IMR-90 (cell line): ENCODE measurements at regions not wholly inside any gene's neighbourhood (a gene's known extent, or its start where the extent isn't known, plus 50 kb on each side); places are given as distances from the start of the nearest gene placed in this dataset.

ENCODE experiments used
- ATAC-seq: fragments of 200-7000 bp; cut with Tn5 transposase; 2 replicates; pipeline ENCODE4 v1.9.1; 2020; ENCODE audit warnings: low read depth, mild to moderate bottlenecking, moderate library complexity
- BruUV-seq: library from RNA; stranded (reverse); fragments of 400-500 nt; replicated peaks from 2 replicates; lab custom pipeline; 2021; lab: Mats Ljungman, UMichigan
- CTCF ChIA-PET: fragments of 300-600 bp; formaldehyde crosslinking; extraction: SDS; loops from one replicate; lab custom pipeline; 2021; ENCODE audit warnings: antibody characterized with exemption; lab: Yijun Ruan, JAX
- POLR2A ChIA-PET: fragments of 300-600 bp; sonication (Branson Sonifier 250); formaldehyde crosslinking; loops from one replicate; lab custom pipeline; 2022; ENCODE audit warnings: antibody characterized with exemption; ENCODE audit not compliant: unreplicated experiment; lab: Charles Lee
- DNase-seq: peaks from one replicate; pipeline ENCODE4 v3.0.0; 2013
- H2AFZ ChIP-seq: replicated peaks from 2 replicates; pipeline ENCODE3; 2013; ENCODE audit warnings: low read length, mild to moderate bottlenecking; ENCODE audit not compliant: poor library complexity
- H2AK5ac ChIP-seq: 2 replicates; pipeline ENCODE4 v1.6.1; 2013; ENCODE audit warnings: low read depth, low read length, inconsistent platforms
- H2AK9ac ChIP-seq: replicated peaks from 2 replicates; pipeline ENCODE3; 2013; ENCODE audit warnings: mild to moderate bottlenecking, low read depth, low read length, moderate library complexity; ENCODE audit not compliant: poor library complexity
- H2BK120ac ChIP-seq: 2 replicates; pipeline ENCODE4 v1.6.1; 2013; ENCODE audit warnings: low read depth, low read length, inconsistent platforms
- H2BK15ac ChIP-seq: 3 replicates; pipeline ENCODE4 v1.6.1; 2013; ENCODE audit warnings: low read depth, low read length, inconsistent platforms
- H2BK20ac ChIP-seq: 2 replicates; pipeline ENCODE4 v1.6.1; 2013; ENCODE audit warnings: low read depth, mild to moderate bottlenecking, inconsistent platforms, low read length, moderate library complexity
- H2BK5ac ChIP-seq: 2 replicates; pipeline ENCODE4 v1.6.1; 2013; ENCODE audit warnings: mild to moderate bottlenecking, low read depth, low read length, inconsistent platforms; ENCODE audit not compliant: poor library complexity, severe bottlenecking
- H3K14ac ChIP-seq: replicated peaks from 2 replicates; pipeline ENCODE4 v1.6.1; 2013; ENCODE audit warnings: low read depth, low read length, inconsistent platforms
- H3K18ac ChIP-seq: 2 replicates; pipeline ENCODE4 v1.6.1; 2013; ENCODE audit warnings: low read depth, low read length, control low read depth
- H3K23ac ChIP-seq: 2 replicates; pipeline ENCODE4 v1.6.1; 2013; ENCODE audit warnings: low read depth, low read length, inconsistent platforms
- H3K27ac ChIP-seq: 2 replicates; pipeline ENCODE4 v1.5.1; 2013; ENCODE audit warnings: mild to moderate bottlenecking, control low read depth, low read length; ENCODE audit not compliant: insufficient read depth
- H3K27me3 ChIP-seq: 2 replicates; pipeline ENCODE4 v1.6.1; 2013; ENCODE audit warnings: low read length; ENCODE audit not compliant: control insufficient read depth, insufficient read depth
- H3K36me3 ChIP-seq: 2 replicates; pipeline ENCODE4 v1.6.1; 2013; ENCODE audit warnings: low read length, mixed read lengths; ENCODE audit not compliant: control insufficient read depth, insufficient read depth
- H3K4ac ChIP-seq: 2 replicates; pipeline ENCODE4 v1.6.1; 2013; ENCODE audit warnings: low read depth, low read length, inconsistent platforms
- H3K4me1 ChIP-seq: 2 replicates; pipeline ENCODE4 v1.6.1; 2013; ENCODE audit warnings: low read length, mixed read lengths; ENCODE audit not compliant: control insufficient read depth, insufficient read depth
- H3K4me2 ChIP-seq: 2 replicates; pipeline ENCODE4 v1.6.1; 2013; ENCODE audit warnings: low read depth, mild to moderate bottlenecking, control low read depth, low read length, moderate library complexity
- H3K4me3 ChIP-seq: 2 replicates; pipeline ENCODE4 v1.5.1; 2013; ENCODE audit warnings: low read depth, mild to moderate bottlenecking, control low read depth, low read length, moderate library complexity; ENCODE audit not compliant: insufficient read depth
- H3K56ac ChIP-seq: 2 replicates; pipeline ENCODE4 v1.6.1; 2013; ENCODE audit warnings: low read length, inconsistent platforms; ENCODE audit not compliant: insufficient read depth; ENCODE audit errors: extremely low read depth
- H3K79me1 ChIP-seq, 2 experiments: 2 replicates each; pipeline ENCODE4 v1.6.1; 2013; ENCODE audit warnings: low read length in 2 of 2, inconsistent platforms in 1 of 2, low read depth in 1 of 2
- H3K9ac ChIP-seq: 2 replicates; pipeline ENCODE4 v1.6.1; 2013; ENCODE audit warnings: low read depth, low read length, control low read depth
- H3K9me1 ChIP-seq: 2 replicates; pipeline ENCODE4 v1.6.1; 2013; ENCODE audit warnings: low read length, inconsistent platforms; ENCODE audit not compliant: insufficient read depth
- H3K9me3 ChIP-seq: 2 replicates; pipeline ENCODE4 v1.6.1; 2013; ENCODE audit warnings: low read length; ENCODE audit not compliant: control insufficient read depth, insufficient read depth
- H4K20me1 ChIP-seq: 2 replicates; pipeline ENCODE4 v1.6.1; 2013; ENCODE audit warnings: low read length, inconsistent platforms; ENCODE audit not compliant: insufficient read depth
- H4K5ac ChIP-seq: 2 replicates; pipeline ENCODE4 v1.6.1; 2013; ENCODE audit warnings: mild to moderate bottlenecking, low read depth, low read length, control low read depth
- H4K8ac ChIP-seq, 2 experiments: 2 replicates each; pipeline ENCODE4 v1.6.1; 2013; ENCODE audit warnings: low read depth in 2 of 2, low read length in 2 of 2, control low read depth in 1 of 2, inconsistent platforms in 1 of 2
- H4K91ac ChIP-seq: 2 replicates; pipeline ENCODE4 v1.6.1; 2013; ENCODE audit warnings: low read depth, low read length, inconsistent platforms; ENCODE audit not compliant: insufficient read depth
- BHLHE40 ChIP-seq: fragments of 150-350 bp; IDR thresholded peaks from 2 replicates; pipeline ENCODE4 v1.6.1; 2016; ENCODE audit warnings: mild to moderate bottlenecking, low read depth, low read length
- CEBPB ChIP-seq: IDR thresholded peaks from 2 replicates; pipeline ENCODE4 v1.6.1; 2012; ENCODE audit warnings: low read depth, low read length, improper control_type of control experiment
- CHD1 ChIP-seq: IDR thresholded peaks from 2 replicates; pipeline ENCODE4 v1.6.1; 2012; ENCODE audit warnings: low read depth, low read length, improper control_type of control experiment
- MAZ ChIP-seq: IDR thresholded peaks from 2 replicates; pipeline ENCODE4 v1.6.1; 2012; ENCODE audit warnings: low read depth, mild to moderate bottlenecking, low read length, improper control_type of control experiment, moderate library complexity, borderline replicate concordance
- RAD21 ChIP-seq: IDR thresholded peaks from 2 replicates; pipeline ENCODE4 v1.6.1; 2012; ENCODE audit warnings: low read length, improper control_type of control experiment
- SMC3 ChIP-seq: fragments of 150-350 bp; IDR thresholded peaks from 2 replicates; pipeline ENCODE4 v1.6.1; 2016; ENCODE audit warnings: low read depth, mild to moderate bottlenecking, antibody characterized with exemption, low read length, moderate library complexity
- WGBS, 2 experiments: methylation state at CpG; one replicate each; pipeline versions ENCODE4 v1.1.5 to v1.1.7; 2013; ENCODE audit warnings: missing lambda C conversion rate in 2 of 2; ENCODE audit not compliant: insufficient read length in 1 of 2; ENCODE audit errors: extremely low coverage in 2 of 2; 5-methylcytosine and 5-hydroxymethylcytosine counted together
- dilution Hi-C: fragments of 300-500 bp; cut with HindIII; formaldehyde crosslinking; loops from one replicate; pipeline ENCODE4 v1.14.3; 2018; ENCODE audit warnings: low sequenced_read_pairs; ENCODE audit not compliant: unreplicated experiment
- in situ Hi-C: fragments of 300-500 bp; cut with MboI; formaldehyde crosslinking; loops from 3 replicates; pipeline ENCODE4 v1.14.3; 2019; ENCODE audit warnings: low sequenced_read_pairs, inconsistent platforms, mixed read lengths
- intact Hi-C: fragments of 100-400 bp; cut with micrococcal nuclease; formaldehyde crosslinking; loops from 2 replicates; pipeline ENCODE4 v1.10.0; 2022
- TF ChIP-seq, protein P1 (sequence below): fragments of 150-350 bp; IDR thresholded peaks from 2 replicates; pipeline ENCODE4 v1.6.1; 2017; ENCODE audit warnings: mild to moderate bottlenecking, antibody characterized with exemption, low read length, low read depth

DNA sequence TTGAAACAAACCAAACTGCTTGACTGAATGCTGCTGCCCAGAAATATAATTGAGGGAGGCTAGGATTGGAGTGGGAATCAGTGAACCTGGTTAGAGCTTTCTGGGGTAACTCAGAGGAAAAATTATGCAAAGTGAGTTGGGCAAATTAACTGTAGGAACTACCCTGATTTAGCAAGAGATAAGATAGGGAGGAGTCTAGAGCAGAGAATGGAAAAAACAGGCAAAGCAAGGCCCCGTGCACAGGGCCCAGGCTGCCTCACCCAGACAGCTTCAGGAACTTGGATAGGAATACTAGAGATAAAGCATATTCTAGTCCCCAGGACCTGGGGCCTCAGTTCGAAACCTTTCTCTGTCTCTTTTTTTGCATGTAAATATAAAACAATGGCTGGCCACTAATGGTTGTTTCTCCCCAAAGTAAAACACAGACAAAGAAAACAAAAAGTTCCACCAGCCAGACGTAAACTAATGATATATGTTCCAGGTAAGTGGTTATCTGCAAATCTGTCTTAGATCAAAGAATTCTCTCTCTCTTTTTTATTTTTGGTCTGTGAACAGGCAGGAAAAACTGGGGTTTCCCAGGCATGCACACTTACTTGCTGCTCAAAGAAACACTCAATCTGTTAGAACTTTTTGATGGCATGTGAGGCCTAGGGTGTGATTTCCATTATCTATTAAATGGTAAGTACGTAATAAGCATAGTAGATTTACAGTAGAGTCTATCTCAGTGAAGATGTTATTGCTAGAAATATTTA, 168.1 kb upstream of the MAP3K1 start:
- DNase-seq: no peak
- Histone ChIP-seq H3K23ac (no peak overlapping the region), H3K4ac (no peak overlapping the region), H3K56ac (no peak overlapping the region), H3K9ac (no peak overlapping the region), H2AK5ac (no peak overlapping the region), H2BK120ac (no peak overlapping the region), H3K36me3 (no peaks in the 10 kb centered on the region), H4K5ac (no peak overlapping the region), H3K27me3 (peaks cover 12% of the 10 kb centered on the region), H3K9me3 (no peaks in the 10 kb centered on the region), H2BK20ac (no peak overlapping the region), H3K4me1 (no peaks in the 10 kb centered on the region), H3K79me1 (no peaks in the 10 kb centered on the region), H2AK9ac (no peak overlapping the region), H3K14ac (no peak overlapping the region), H3K27ac (no peak overlapping the region), H4K20me1 (no peaks in the 10 kb centered on the region), H3K4me3 (no peak overlapping the region), H2BK15ac (no peak overlapping the region), H3K9me1 (peaks cover 5% of the 10 kb centered on the region; the same call in 1 of the 2 replicates), H4K91ac (no peak overlapping the region), H2BK5ac (no peak overlapping the region), H3K18ac (no peak overlapping the region), H3K4me2 (no peak overlapping the region), H4K8ac (no peak overlapping the region), H2AFZ (no peak overlapping the region)
- BruUV-seq: no TSS peak
- in situ Hi-C loops: no loop called here
- POLR2A ChIA-PET: no interaction called here
- CTCF ChIA-PET: no interaction called here
- ATAC-seq: no peak
- intact Hi-C loops: no loop called here
- TF ChIP-seq, protein P1, sequence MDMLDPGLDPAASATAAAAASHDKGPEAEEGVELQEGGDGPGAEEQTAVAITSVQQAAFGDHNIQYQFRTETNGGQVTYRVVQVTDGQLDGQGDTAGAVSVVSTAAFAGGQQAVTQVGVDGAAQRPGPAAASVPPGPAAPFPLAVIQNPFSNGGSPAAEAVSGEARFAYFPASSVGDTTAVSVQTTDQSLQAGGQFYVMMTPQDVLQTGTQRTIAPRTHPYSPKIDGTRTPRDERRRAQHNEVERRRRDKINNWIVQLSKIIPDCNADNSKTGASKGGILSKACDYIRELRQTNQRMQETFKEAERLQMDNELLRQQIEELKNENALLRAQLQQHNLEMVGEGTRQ: no peak
- TF ChIP-seq CEBPB (no peak), BHLHE40 (no peak), SMC3 (no peak), MAZ (no peak), RAD21 (no peak), CHD1 (no peak)
- dilution Hi-C loops: no loop called here
- no CpG with 5 or more reads among the region's 4 CpGs for WGBS, 2 experiments
